ENCODE measurements at regions not wholly inside any gene's neighbourhood (a gene's known extent, or its start where the extent isn't known, plus 50 kb on each side); places are given as distances from the start of the nearest gene placed in this dataset.

GRCh38 chr6:51536728-51537127 is 550.7 kb downstream of the PKHD1 start:
- no peak overlapping the region for H3K27ac ChIP-seq (ENCODE audit: low read depth, low read length)
- no peaks in the 10 kb centered on the region for H4K20me1 ChIP-seq (ENCODE audit: low read depth, low read length)
- no peaks in the 10 kb centered on the region for H3K9me2 ChIP-seq (replicated peaks; ENCODE audit: insufficient read depth, low read length)
- H3K4me2 ChIP-seq (ENCODE audit: low read depth, low read length, poor library complexity, severe bottlenecking) = no peak overlapping the region
- H3F3A ChIP-seq (ENCODE audit: insufficient read depth) = no peaks in the 10 kb centered on the region
- no peak overlapping the region for H2AFZ ChIP-seq (ENCODE audit: low read depth, low read length, severe bottlenecking)
- no peaks in the 10 kb centered on the region for H3K27me3 ChIP-seq (ENCODE audit: low read length)
- H3K79me2 ChIP-seq (ENCODE audit: insufficient read depth, low read length) = no peaks in the 10 kb centered on the region
- no peaks in the 10 kb centered on the region for H3K9me3 ChIP-seq (ENCODE audit: insufficient read depth, low read length)
- no peaks in the 10 kb centered on the region for H3K36me3 ChIP-seq (ENCODE audit: low read length)
- TF ChIP-seq CTCF (IDR thresholded peaks at IDR 0.05; ENCODE audit: insufficient read depth, low read length, poor library complexity, severe bottlenecking) (no peak), EZH2phosphoT487 (conservative IDR thresholded peaks at IDR 0.05; ENCODE audit: low read length) (no peak)
- no peak overlapping the region for H3K4me3 ChIP-seq (ENCODE audit: insufficient read depth, low read length, poor library complexity, severe bottlenecking)
- H3K9ac ChIP-seq (ENCODE audit: low read length) = no peak overlapping the region

DNA sequence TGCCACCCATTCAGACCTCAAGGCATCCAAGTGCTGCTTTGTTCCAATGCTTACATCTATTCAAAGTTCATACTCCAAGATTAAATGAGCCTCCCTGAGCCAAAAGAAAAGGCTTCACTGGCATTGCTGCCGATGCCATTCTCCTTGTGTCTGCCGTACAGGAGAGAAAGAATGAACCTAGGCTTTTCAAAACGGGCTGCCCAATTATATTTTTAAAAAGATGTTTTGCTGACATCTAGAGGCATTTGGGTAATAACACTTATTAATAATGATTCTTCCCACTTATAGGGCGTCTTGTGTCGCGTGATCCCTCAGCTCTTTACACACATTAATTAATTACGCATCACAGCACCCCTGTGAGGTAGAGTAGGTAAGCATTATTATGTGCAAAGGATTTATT is 545.6 kb downstream of the PKHD1 start:
- H3K27me3 ChIP-seq (ENCODE audit: low read length) = no peaks in the 10 kb centered on the region

DNA sequence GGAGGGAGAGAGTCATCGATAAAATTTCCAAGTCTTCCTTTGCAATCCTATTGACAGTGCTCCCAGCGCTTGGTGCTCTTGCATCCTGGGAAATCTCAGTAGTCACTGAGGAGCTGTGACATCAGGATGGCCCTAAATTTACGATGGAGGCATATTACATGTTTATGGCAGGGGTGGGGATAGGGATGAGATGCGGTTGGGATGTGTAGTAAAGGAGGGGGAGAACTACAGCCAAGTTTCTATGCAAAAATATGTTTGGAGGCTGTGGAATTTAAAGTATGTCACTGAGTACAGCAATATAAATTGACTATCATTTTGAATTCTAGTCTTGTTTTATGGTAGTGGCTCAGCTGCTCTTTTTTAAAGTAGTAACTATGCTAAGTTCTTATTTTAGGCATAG is 544.9 kb downstream of the PKHD1 start:
- H3K4me3 ChIP-seq (ENCODE audit: insufficient read depth, low read length, poor library complexity, severe bottlenecking) = no peak overlapping the region

More for the DNA sequence above, 545.6 kb downstream of the PKHD1 start:
- Histone ChIP-seq H4K20me1 (ENCODE audit: low read depth, low read length) (no peaks in the 10 kb centered on the region), H3K79me2 (ENCODE audit: insufficient read depth, low read length) (no peaks in the 10 kb centered on the region), H3K9me2 (replicated peaks; ENCODE audit: insufficient read depth, low read length) (no peaks in the 10 kb centered on the region), H2AFZ (ENCODE audit: low read depth, low read length, severe bottlenecking) (no peak overlapping the region), H3K36me3 (ENCODE audit: low read length) (no peaks in the 10 kb centered on the region), H3K4me2 (ENCODE audit: low read depth, low read length, poor library complexity, severe bottlenecking) (no peak overlapping the region), H3K9me3 (ENCODE audit: insufficient read depth, low read length) (no peaks in the 10 kb centered on the region), H3K27ac (ENCODE audit: low read depth, low read length) (no peak overlapping the region), H3F3A (ENCODE audit: insufficient read depth) (no peaks in the 10 kb centered on the region), H3K4me3 (ENCODE audit: insufficient read depth, low read length, poor library complexity, severe bottlenecking) (no peak overlapping the region), H3K9ac (ENCODE audit: low read length) (no peak overlapping the region)
- TF ChIP-seq CTCF (IDR thresholded peaks at IDR 0.05; ENCODE audit: insufficient read depth, low read length, poor library complexity, severe bottlenecking) (no peak), EZH2phosphoT487 (conservative IDR thresholded peaks at IDR 0.05; ENCODE audit: low read length) (no peak)

More for the DNA sequence above, 544.9 kb downstream of the PKHD1 start:
- Histone ChIP-seq H3K27me3 (ENCODE audit: low read length) (no peaks in the 10 kb centered on the region), H3K9me2 (replicated peaks; ENCODE audit: insufficient read depth, low read length) (no peaks in the 10 kb centered on the region), H3K36me3 (ENCODE audit: low read length) (no peaks in the 10 kb centered on the region), H4K20me1 (ENCODE audit: low read depth, low read length) (no peaks in the 10 kb centered on the region), H3K9ac (ENCODE audit: low read length) (no peak overlapping the region), H3K9me3 (ENCODE audit: insufficient read depth, low read length) (no peaks in the 10 kb centered on the region), H3F3A (ENCODE audit: insufficient read depth) (no peaks in the 10 kb centered on the region), H3K79me2 (ENCODE audit: insufficient read depth, low read length) (no peaks in the 10 kb centered on the region), H2AFZ (ENCODE audit: low read depth, low read length, severe bottlenecking) (no peak overlapping the region), H3K4me2 (ENCODE audit: low read depth, low read length, poor library complexity, severe bottlenecking) (no peak overlapping the region), H3K27ac (ENCODE audit: low read depth, low read length) (no peak overlapping the region)
- TF ChIP-seq CTCF (IDR thresholded peaks at IDR 0.05; ENCODE audit: insufficient read depth, low read length, poor library complexity, severe bottlenecking) (no peak), EZH2phosphoT487 (conservative IDR thresholded peaks at IDR 0.05; ENCODE audit: low read length) (no peak)
